ENCODE measurements at regions not wholly inside any gene's neighbourhood (a gene's known extent, or its start where the extent isn't known, plus 50 kb on each side); places are given as distances from the start of the nearest gene placed in this dataset.

DNA sequence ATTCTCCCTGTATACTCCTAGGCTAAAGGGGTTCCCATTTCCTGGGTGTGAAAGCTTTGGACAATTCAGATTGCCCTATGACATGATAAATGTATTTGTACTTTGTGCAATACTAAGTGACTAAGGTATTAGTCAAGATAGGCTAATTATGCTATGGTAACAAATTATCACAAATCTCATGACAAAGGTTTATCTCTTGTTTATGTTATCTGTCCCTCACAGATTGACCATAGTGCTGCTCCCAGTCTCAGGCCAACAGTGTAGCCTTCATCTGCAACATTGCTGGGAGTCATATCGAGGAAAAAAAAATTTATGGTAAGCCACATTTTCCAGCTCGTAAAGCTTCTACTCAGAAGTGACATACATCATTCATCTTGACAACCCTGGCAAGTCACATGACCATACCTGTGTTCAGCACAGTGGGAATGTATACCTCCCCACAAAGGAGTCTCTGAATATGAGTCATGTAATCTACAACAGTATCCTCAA, 346.2 kb downstream of the IGSF11 start (continued):
- TF ChIP-seq, protein P1, sequence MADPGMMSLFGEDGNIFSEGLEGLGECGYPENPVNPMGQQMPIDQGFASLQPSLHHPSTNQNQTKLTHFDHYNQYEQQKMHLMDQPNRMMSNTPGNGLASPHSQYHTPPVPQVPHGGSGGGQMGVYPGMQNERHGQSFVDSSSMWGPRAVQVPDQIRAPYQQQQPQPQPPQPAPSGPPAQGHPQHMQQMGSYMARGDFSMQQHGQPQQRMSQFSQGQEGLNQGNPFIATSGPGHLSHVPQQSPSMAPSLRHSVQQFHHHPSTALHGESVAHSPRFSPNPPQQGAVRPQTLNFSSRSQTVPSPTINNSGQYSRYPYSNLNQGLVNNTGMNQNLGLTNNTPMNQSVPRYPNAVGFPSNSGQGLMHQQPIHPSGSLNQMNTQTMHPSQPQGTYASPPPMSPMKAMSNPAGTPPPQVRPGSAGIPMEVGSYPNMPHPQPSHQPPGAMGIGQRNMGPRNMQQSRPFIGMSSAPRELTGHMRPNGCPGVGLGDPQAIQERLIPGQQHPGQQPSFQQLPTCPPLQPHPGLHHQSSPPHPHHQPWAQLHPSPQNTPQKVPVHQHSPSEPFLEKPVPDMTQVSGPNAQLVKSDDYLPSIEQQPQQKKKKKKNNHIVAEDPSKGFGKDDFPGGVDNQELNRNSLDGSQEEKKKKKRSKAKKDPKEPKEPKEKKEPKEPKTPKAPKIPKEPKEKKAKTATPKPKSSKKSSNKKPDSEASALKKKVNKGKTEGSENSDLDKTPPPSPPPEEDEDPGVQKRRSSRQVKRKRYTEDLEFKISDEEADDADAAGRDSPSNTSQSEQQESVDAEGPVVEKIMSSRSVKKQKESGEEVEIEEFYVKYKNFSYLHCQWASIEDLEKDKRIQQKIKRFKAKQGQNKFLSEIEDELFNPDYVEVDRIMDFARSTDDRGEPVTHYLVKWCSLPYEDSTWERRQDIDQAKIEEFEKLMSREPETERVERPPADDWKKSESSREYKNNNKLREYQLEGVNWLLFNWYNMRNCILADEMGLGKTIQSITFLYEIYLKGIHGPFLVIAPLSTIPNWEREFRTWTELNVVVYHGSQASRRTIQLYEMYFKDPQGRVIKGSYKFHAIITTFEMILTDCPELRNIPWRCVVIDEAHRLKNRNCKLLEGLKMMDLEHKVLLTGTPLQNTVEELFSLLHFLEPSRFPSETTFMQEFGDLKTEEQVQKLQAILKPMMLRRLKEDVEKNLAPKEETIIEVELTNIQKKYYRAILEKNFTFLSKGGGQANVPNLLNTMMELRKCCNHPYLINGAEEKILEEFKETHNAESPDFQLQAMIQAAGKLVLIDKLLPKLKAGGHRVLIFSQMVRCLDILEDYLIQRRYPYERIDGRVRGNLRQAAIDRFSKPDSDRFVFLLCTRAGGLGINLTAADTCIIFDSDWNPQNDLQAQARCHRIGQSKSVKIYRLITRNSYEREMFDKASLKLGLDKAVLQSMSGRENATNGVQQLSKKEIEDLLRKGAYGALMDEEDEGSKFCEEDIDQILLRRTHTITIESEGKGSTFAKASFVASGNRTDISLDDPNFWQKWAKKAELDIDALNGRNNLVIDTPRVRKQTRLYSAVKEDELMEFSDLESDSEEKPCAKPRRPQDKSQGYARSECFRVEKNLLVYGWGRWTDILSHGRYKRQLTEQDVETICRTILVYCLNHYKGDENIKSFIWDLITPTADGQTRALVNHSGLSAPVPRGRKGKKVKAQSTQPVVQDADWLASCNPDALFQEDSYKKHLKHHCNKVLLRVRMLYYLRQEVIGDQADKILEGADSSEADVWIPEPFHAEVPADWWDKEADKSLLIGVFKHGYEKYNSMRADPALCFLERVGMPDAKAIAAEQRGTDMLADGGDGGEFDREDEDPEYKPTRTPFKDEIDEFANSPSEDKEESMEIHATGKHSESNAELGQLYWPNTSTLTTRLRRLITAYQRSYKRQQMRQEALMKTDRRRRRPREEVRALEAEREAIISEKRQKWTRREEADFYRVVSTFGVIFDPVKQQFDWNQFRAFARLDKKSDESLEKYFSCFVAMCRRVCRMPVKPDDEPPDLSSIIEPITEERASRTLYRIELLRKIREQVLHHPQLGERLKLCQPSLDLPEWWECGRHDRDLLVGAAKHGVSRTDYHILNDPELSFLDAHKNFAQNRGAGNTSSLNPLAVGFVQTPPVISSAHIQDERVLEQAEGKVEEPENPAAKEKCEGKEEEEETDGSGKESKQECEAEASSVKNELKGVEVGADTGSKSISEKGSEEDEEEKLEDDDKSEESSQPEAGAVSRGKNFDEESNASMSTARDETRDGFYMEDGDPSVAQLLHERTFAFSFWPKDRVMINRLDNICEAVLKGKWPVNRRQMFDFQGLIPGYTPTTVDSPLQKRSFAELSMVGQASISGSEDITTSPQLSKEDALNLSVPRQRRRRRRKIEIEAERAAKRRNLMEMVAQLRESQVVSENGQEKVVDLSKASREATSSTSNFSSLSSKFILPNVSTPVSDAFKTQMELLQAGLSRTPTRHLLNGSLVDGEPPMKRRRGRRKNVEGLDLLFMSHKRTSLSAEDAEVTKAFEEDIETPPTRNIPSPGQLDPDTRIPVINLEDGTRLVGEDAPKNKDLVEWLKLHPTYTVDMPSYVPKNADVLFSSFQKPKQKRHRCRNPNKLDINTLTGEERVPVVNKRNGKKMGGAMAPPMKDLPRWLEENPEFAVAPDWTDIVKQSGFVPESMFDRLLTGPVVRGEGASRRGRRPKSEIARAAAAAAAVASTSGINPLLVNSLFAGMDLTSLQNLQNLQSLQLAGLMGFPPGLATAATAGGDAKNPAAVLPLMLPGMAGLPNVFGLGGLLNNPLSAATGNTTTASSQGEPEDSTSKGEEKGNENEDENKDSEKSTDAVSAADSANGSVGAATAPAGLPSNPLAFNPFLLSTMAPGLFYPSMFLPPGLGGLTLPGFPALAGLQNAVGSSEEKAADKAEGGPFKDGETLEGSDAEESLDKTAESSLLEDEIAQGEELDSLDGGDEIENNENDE (IDR thresholded peaks at IDR 0.05; ENCODE audit: low read depth, low read length), result no peak
- TF ChIP-seq, protein P2, sequence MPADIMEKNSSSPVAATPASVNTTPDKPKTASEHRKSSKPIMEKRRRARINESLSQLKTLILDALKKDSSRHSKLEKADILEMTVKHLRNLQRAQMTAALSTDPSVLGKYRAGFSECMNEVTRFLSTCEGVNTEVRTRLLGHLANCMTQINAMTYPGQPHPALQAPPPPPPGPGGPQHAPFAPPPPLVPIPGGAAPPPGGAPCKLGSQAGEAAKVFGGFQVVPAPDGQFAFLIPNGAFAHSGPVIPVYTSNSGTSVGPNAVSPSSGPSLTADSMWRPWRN (IDR thresholded peaks at IDR 0.05; ENCODE audit: low read depth), result no peak
- TF ChIP-seq, protein P3, sequence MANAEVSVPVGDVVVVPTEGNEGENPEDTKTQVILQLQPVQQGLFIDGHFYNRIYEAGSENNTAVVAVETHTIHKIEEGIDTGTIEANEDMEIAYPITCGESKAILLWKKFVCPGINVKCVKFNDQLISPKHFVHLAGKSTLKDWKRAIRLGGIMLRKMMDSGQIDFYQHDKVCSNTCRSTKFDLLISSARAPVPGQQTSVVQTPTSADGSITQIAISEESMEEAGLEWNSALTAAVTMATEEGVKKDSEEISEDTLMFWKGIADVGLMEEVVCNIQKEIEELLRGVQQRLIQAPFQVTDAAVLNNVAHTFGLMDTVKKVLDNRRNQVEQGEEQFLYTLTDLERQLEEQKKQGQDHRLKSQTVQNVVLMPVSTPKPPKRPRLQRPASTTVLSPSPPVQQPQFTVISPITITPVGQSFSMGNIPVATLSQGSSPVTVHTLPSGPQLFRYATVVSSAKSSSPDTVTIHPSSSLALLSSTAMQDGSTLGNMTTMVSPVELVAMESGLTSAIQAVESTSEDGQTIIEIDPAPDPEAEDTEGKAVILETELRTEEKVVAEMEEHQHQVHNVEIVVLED (CRISPR knock-in tag; IDR thresholded peaks at IDR 0.05), result no peak
- TF ChIP-seq CEBPG (CRISPR knock-in tag; IDR thresholded peaks at IDR 0.05) (no peak), CEBPG (tag; conservative IDR thresholded peaks at IDR 0.05 in 1 of 2, IDR thresholded peaks at IDR 0.05 in 1 of 2) (0 out of 4 replicates have a peak, but pooled peaks of 1 of the 2 experiments have one; percentile 22), ETV6 (IDR thresholded peaks at IDR 0.05; ENCODE audit: borderline replicate concordance in 1 of 2, low read depth in 2 of 2, low read length in 1 of 2) (no peak), ETV6 (CRISPR knock-in tag; IDR thresholded peaks at IDR 0.05; ENCODE audit: borderline replicate concordance) (no peak), ARID1B (IDR thresholded peaks at IDR 0.05) (peak; percentile 63), ZNF134 (CRISPR knock-in tag; conservative IDR thresholded peaks at IDR 0.05) (no peak), ZNF583 (CRISPR knock-in tag; IDR thresholded peaks at IDR 0.05) (no peak), ZNF644 (tag; IDR thresholded peaks at IDR 0.05; ENCODE audit: low read depth) (0 out of 2 replicates have a peak, but pooled peaks have one; percentile 58), SMARCA4 (IDR thresholded peaks at IDR 0.05) (peak; percentile 22; the same call in 1 of the 2 replicates)
- TF ChIP-seq, protein P4, sequence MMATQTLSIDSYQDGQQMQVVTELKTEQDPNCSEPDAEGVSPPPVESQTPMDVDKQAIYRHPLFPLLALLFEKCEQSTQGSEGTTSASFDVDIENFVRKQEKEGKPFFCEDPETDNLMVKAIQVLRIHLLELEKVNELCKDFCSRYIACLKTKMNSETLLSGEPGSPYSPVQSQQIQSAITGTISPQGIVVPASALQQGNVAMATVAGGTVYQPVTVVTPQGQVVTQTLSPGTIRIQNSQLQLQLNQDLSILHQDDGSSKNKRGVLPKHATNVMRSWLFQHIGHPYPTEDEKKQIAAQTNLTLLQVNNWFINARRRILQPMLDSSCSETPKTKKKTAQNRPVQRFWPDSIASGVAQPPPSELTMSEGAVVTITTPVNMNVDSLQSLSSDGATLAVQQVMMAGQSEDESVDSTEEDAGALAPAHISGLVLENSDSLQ (IDR thresholded peaks at IDR 0.05), result peak; percentile 55; the same call in 1 of the 2 replicates

Data from K562 (cell line).